K562 (cell line): ENCODE measurements at regions not wholly inside any gene's neighbourhood (a gene's known extent, or its start where the extent isn't known, plus 50 kb on each side); places are given as distances from the start of the nearest gene placed in this dataset.

Experiments
- ATAC-seq: fragments of 200-7000 bp; cut with Tn5 transposase; 3 replicates; pipeline ENCODE4 v1.9.1; 2020; ENCODE audit warnings: moderate library complexity
- BruUV-seq: library from RNA; stranded (reverse); fragments of 400-500 nt; replicated peaks from 2 replicates; lab custom pipeline; 2021; lab: Mats Ljungman, UMichigan
- CTCF ChIA-PET: fragments of 300-600 bp; formaldehyde crosslinking; extraction: SDS; loops from one replicate; lab custom pipeline; 2021; ENCODE audit warnings: low intra/inter-chr PET ratio; lab: Yijun Ruan, JAX
- POLR2A ChIA-PET: fragments of 300-600, 350-650 bp; sonication (Branson Sonifier 250); formaldehyde crosslinking; extraction: SDS; loops from one replicate; lab custom pipeline; 2021; ENCODE audit warnings: antibody characterized with exemption, inconsistent platforms; lab: Yijun Ruan, JAX
- DNase-seq, 4 experiments: peaks; one replicate each; pipeline versions ENCODE4 v3.0.0 to v3.0.0-alpha.2; 2011 to 2018; ENCODE audit warnings: low spot score in 3 of 4, mixed read lengths in 3 of 4; ENCODE audit errors: extremely low read depth in 1 of 4
- FAIRE-seq: peaks from 2 replicates; lab custom pipeline; 2011; peaks lifted over from hg19 to GRCh38; lab: Jason Lieb, UNC
- H2AFZ ChIP-seq: 2 replicates; pipeline ENCODE4 v1.6.0; 2011; ENCODE audit warnings: low read depth, low read length, control low read depth, inconsistent platforms
- H3K27ac ChIP-seq: fragments of 200-600 bp; 3 replicates; pipeline ENCODE4 v1.8.0; 2011; ENCODE audit warnings: low read depth, mild to moderate bottlenecking, control low read depth, inconsistent platforms, low read length, moderate library complexity, mixed read lengths; ENCODE audit errors: extremely low read depth
- H3K27me3 ChIP-seq, 2 experiments: fragments of 300-600 bp in 1 of 2; 2 replicates in 1 of 2; 3 replicates in 1 of 2; pipeline versions ENCODE4 v1.6.0 to v1.8.0; 2011; ENCODE audit warnings: inconsistent platforms in 2 of 2, low read length in 2 of 2, mild to moderate bottlenecking in 1 of 2, mixed read lengths in 1 of 2, moderate library complexity in 1 of 2; ENCODE audit not compliant: control insufficient read depth in 2 of 2, insufficient read depth in 2 of 2
- H3K36me3 ChIP-seq: fragments of 300-600 bp; 3 replicates; pipeline ENCODE4 v1.8.0; 2011; ENCODE audit warnings: mild to moderate bottlenecking, low read length, inconsistent platforms; ENCODE audit not compliant: control insufficient read depth, insufficient read depth
- H3K4me1 ChIP-seq, 2 experiments: fragments of 200-600 bp in 1 of 2; replicated peaks in 1 of 2; 2 replicates in 1 of 2; 3 replicates in 1 of 2; pipeline versions ENCODE4 v1.5.1 to v1.8.0; 2011; ENCODE audit warnings: inconsistent platforms in 2 of 2, low read length in 2 of 2, mild to moderate bottlenecking in 1 of 2, mixed read lengths in 1 of 2, moderate library complexity in 1 of 2; ENCODE audit not compliant: control insufficient read depth in 2 of 2, insufficient read depth in 2 of 2
- H3K4me2 ChIP-seq: 2 replicates; pipeline ENCODE4 v1.6.1; 2011; ENCODE audit warnings: low read length, control low read depth, inconsistent platforms, mixed read lengths; ENCODE audit not compliant: insufficient read depth
- H3K4me3 ChIP-seq: fragments of 200-600 bp; sonication (generic), shearing (Covaris generic); 2 replicates; pipeline ENCODE4 v1.5.1; 2016; ENCODE audit warnings: control low read depth, inconsistent platforms
- H3K79me2 ChIP-seq: fragments of 200-600 bp; 3 replicates; pipeline ENCODE4 v1.8.0; 2011; ENCODE audit warnings: low read length, inconsistent platforms; ENCODE audit not compliant: control insufficient read depth, insufficient read depth
- H3K9ac ChIP-seq, 2 experiments: 2 replicates each; pipeline versions ENCODE4 v1.6.0 to v1.6.1; 2011; ENCODE audit warnings: low read depth in 2 of 2, low read length in 2 of 2, control low read depth in 1 of 2, inconsistent platforms in 1 of 2, mild to moderate bottlenecking in 1 of 2, mixed read lengths in 1 of 2; ENCODE audit not compliant: insufficient read depth in 1 of 2
- H3K9me1 ChIP-seq: one replicate; pipeline ENCODE4 v1.6.0; 2011; ENCODE audit warnings: inconsistent platforms, mild to moderate bottlenecking, low read length, moderate library complexity; ENCODE audit not compliant: control insufficient read depth, insufficient read depth
- H3K9me3 ChIP-seq: replicated peaks from 2 replicates; pipeline ENCODE4 v1.5.1; 2011; ENCODE audit warnings: low read depth, low read length, inconsistent platforms; ENCODE audit not compliant: control insufficient read depth, insufficient read depth
- H4K20me1 ChIP-seq: replicated peaks from 2 replicates; pipeline ENCODE4 v1.6.1; 2011; ENCODE audit warnings: low read length, inconsistent platforms, mixed read lengths; ENCODE audit not compliant: control insufficient read depth, insufficient read depth
- ARID3A ChIP-seq: IDR thresholded peaks from 2 replicates; pipeline ENCODE4 v1.6.1; 2012; ENCODE audit warnings: low read depth, low read length, improper control_type of control experiment, borderline replicate concordance
- JUNB ChIP-seq: fragments of 450-650 bp; formaldehyde crosslinking; conservative IDR thresholded peaks from 2 replicates; pipeline ENCODE4 v1.4.0; 2020; ENCODE audit warnings: mild to moderate bottlenecking
- NFIC ChIP-seq: fragments of 450-650 bp; IDR thresholded peaks from 2 replicates; pipeline ENCODE4 v1.6.1; 2017; ENCODE audit warnings: mild to moderate bottlenecking, inconsistent platforms
- NR0B1 ChIP-seq: fragments of 450-650 bp; IDR thresholded peaks from one replicate; pipeline ENCODE4 v1.6.1; 2018; ENCODE audit warnings: mild to moderate bottlenecking, moderate library complexity; ENCODE audit not compliant: partially characterized antibody
- OTX1 ChIP-seq: fragments of 450-650 bp; formaldehyde crosslinking; IDR thresholded peaks from 2 replicates; pipeline ENCODE4 v1.4.0; 2022; ENCODE audit warnings: mild to moderate bottlenecking
- PTTG1 ChIP-seq: fragments of 450-650 bp; IDR thresholded peaks from 2 replicates; pipeline ENCODE4 v1.6.1; 2016; ENCODE audit warnings: low read depth, mild to moderate bottlenecking, missing genetic modification characterization, missing compliant biosample characterization
- RB1 ChIP-seq: fragments of 450-650 bp; IDR thresholded peaks from 2 replicates; pipeline ENCODE4 v1.6.1; 2017; ENCODE audit warnings: low read depth, mild to moderate bottlenecking
- RFX5 ChIP-seq: IDR thresholded peaks from 2 replicates; pipeline ENCODE4 v1.6.1; 2011; ENCODE audit warnings: low read depth, mild to moderate bottlenecking, improper control_type of control experiment, low read length
- SMAD3 ChIP-seq: fragments of 450-650 bp; formaldehyde crosslinking; conservative IDR thresholded peaks from 2 replicates; pipeline ENCODE4 v1.4.0; 2020; ENCODE audit warnings: mild to moderate bottlenecking
- WGBS: fragments of 100-300 bp; shearing (Covaris generic); methylation state at CpG from one replicate; pipeline ENCODE4 v1.1.6; 2016; ENCODE audit warnings: low coverage, mixed read lengths; ENCODE audit not compliant: insufficient coverage; ENCODE audit errors: missing lambda C conversion rate; 5-methylcytosine and 5-hydroxymethylcytosine counted together
- in situ Hi-C: fragments of 300-500 bp; cut with MboI; formaldehyde crosslinking; loops from 4 replicates; pipeline ENCODE4 v1.15.0; 2018; ENCODE audit warnings: inconsistent platforms, mixed read lengths
- intact Hi-C: fragments of 100-400 bp; cut with micrococcal nuclease; formaldehyde crosslinking; loops from 2 replicates; pipeline ENCODE4 v1.14.2; 2022
- TF ChIP-seq, protein P1 (sequence below): fragments of 250-450 bp; sonication (Bioruptor Pico); IDR thresholded peaks from 2 replicates; pipeline ENCODE4 v1.8.0; 2022; ENCODE audit warnings: moderate library complexity, mild to moderate bottlenecking, inconsistent platforms

GRCh38 chr14:97798176-97798575 lies 1001.0 kb downstream of the VRK1 start:
- H4K20me1 ChIP-seq: no peaks in the 10 kb centered on the region
- ChIA-PET CTCF (no interaction called here), POLR2A (interaction anchor here (0.7 kb wide), 1 partner anchor 642 kb away, joined by 3 read pairs; no protein-coding TSS in a partner anchor)
- FAIRE-seq (no peak), DNase-seq (no peak), ATAC-seq (no peak)
- H3K36me3 ChIP-seq: no peaks in the 10 kb centered on the region
- no peak overlapping the region for H3K9ac ChIP-seq
- H3K27me3 ChIP-seq: no peaks in the 10 kb centered on the region
- in situ Hi-C loops: no loop called here
- H3K4me1 ChIP-seq: no peaks in the 10 kb centered on the region
- no peak overlapping the region for H3K27ac ChIP-seq
- intact Hi-C loops: no loop called here
- H3K4me3 ChIP-seq: no peak overlapping the region
- 2% methylated on average over 8 of the region's 9 CpGs for WGBS
- no peaks in the 10 kb centered on the region for H3K79me2 ChIP-seq
- TF ChIP-seq ARID3A: no peak
- TF ChIP-seq, all 486 proteins: peak for 0
- no TSS peak for BruUV-seq
- Histone ChIP-seq H3K9me3 (no peaks in the 10 kb centered on the region), H3K9me1 (no peaks in the 10 kb centered on the region), H2AFZ (no peak overlapping the region), H3K4me2 (no peak overlapping the region)

DNA sequence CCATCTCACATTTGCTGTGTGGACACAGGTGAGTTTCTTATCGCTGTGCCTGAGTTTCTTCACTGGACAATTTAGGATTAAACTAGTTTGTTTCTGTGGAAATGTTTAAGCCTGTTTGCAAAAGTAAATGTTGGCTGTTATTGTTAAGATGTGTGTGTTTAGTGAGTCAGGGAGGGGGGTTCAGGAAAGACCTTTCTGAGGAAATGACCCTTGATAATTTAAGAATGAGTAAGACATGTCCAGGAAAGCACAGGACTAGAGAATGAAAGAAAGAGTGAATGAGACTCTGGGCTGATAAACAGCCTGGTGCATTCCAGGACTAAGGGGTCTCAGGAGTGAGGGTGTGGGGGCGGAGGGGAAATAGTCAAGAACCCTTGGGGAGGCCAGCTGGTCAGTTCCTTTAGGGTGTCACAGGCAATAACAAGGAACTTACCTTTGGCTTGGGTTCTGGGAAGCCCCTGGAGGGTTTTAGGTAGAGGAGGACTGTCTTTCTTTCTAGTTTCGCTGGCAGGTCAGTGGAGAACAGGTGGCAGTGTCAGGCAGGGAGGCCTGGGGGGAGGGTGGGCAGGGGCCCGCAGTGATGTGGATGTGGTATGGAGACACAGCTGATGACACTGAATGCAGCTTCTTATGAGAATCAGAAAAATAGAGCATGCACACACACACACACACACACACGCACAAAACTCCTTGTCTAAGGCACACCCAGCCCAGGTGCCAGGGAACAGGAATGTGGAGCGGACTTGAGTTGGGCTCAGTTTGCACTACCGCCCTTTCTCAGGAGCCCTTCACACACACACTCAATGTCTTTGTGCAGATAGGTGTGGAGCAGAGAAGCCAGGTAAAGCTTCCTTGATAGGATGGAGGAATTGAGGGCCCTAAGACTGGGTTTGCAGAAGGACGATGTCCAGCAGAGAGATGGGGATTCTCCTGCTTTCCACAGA lies 1005.5 kb downstream of the VRK1 start:
- WGBS: 0% methylated on average over 4 of the region's 8 CpGs
- TF ChIP-seq OTX1 (CRISPR knock-in tag) (no peak), NR0B1 (no peak), RFX5 (no peak), RB1 (no peak), NFIC (no peak), SMAD3 (CRISPR knock-in tag) (no peak), PTTG1 (tag) (no peak), JUNB (CRISPR knock-in tag) (no peak)
- TF ChIP-seq, protein P1, sequence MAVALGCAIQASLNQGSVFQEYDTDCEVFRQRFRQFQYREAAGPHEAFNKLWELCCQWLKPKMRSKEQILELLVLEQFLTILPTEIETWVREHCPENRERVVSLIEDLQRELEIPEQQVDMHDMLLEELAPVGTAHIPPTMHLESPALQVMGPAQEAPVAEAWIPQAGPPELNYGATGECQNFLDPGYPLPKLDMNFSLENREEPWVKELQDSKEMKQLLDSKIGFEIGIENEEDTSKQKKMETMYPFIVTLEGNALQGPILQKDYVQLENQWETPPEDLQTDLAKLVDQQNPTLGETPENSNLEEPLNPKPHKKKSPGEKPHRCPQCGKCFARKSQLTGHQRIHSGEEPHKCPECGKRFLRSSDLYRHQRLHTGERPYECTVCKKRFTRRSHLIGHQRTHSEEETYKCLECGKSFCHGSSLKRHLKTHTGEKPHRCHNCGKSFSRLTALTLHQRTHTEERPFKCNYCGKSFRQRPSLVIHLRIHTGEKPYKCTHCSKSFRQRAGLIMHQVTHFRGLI (CRISPR knock-in tag): no peak

More for the DNA sequence above, 1005.5 kb downstream of the VRK1 start:
- Histone ChIP-seq H3K9me1 (no peaks in the 10 kb centered on the region), H3K4me2 (no peak overlapping the region), H2AFZ (no peak overlapping the region), H3K36me3 (no peaks in the 10 kb centered on the region), H3K27ac (no peak overlapping the region), H3K79me2 (no peaks in the 10 kb centered on the region), H3K4me3 (no peak overlapping the region), H3K9me3 (no peaks in the 10 kb centered on the region), H4K20me1 (no peaks in the 10 kb centered on the region), H3K9ac (no peak overlapping the region), H3K4me1 (no peaks in the 10 kb centered on the region), H3K27me3 (no peaks in the 10 kb centered on the region)
- ATAC-seq (no peak), DNase-seq (no peak), FAIRE-seq (no peak)
- ChIA-PET CTCF (no interaction called here), POLR2A (no interaction called here)
- intact Hi-C loops: no loop called here
- BruUV-seq: no TSS peak
- in situ Hi-C loops: no loop called here
